ENCODE measurements at regions not wholly inside any gene's neighbourhood (a gene's known extent, or its start where the extent isn't known, plus 50 kb on each side); places are given as distances from the start of the nearest gene placed in this dataset.

GRCh38 chr3:159144472-159144871 lies 342.6 kb downstream of the MFSD1 start:
- no peak for FAIRE-seq
- Histone ChIP-seq H3K36me3 (ENCODE audit: control insufficient read depth, insufficient read depth, low read length) (no peaks in the 10 kb centered on the region), H3K9me1 (ENCODE audit: control insufficient read depth, insufficient read depth, low read length) (no peaks in the 10 kb centered on the region), H3K4me1 (replicated peaks in 1 of 2; ENCODE audit: control insufficient read depth in 2 of 2, insufficient read depth in 2 of 2, low read length in 2 of 2) (no peaks in the 10 kb centered on the region), H4K20me1 (replicated peaks; ENCODE audit: control insufficient read depth, insufficient read depth, low read length) (no peaks in the 10 kb centered on the region), H3K4me3 (no peak overlapping the region), H3K4me2 (ENCODE audit: insufficient read depth, low read length) (no peak overlapping the region), H3K27me3 (ENCODE audit: control insufficient read depth in 2 of 2, insufficient read depth in 2 of 2, low read length in 2 of 2) (no peaks in the 10 kb centered on the region), H3K9me3 (replicated peaks; ENCODE audit: control insufficient read depth, insufficient read depth, low read depth, low read length) (no peaks in the 10 kb centered on the region), H3K9ac (ENCODE audit: insufficient read depth in 1 of 2, low read depth in 2 of 2, low read length in 2 of 2) (no peak overlapping the region), H2AFZ (ENCODE audit: low read depth, low read length) (no peak overlapping the region), H3K27ac (ENCODE audit: extremely low read depth, low read depth, low read length) (no peak overlapping the region), H3K79me2 (ENCODE audit: control insufficient read depth, insufficient read depth, low read length) (no peaks in the 10 kb centered on the region)
- no TSS peak for BruUV-seq (replicated peaks)
- ChIA-PET CTCF (ENCODE audit: low intra/inter-chr PET ratio) (no interaction called here), POLR2A (no interaction called here)
- intact Hi-C loops (cut with micrococcal nuclease), result no loop called here
- WGBS (ENCODE audit: insufficient coverage, low coverage, missing lambda C conversion rate), result 3% methylated on average over 2 of the region's 2 CpGs
- ATAC-seq, result no peak
- DNase-seq (ENCODE audit: extremely low read depth in 1 of 4, low spot score in 3 of 4), result no peak
- in situ Hi-C loops (cut with MboI), result no loop called here
- TF ChIP-seq NR2C1 (IDR thresholded peaks at IDR 0.05), result no peak
- no peak for TF ChIP-seq NR2C1 (tag; IDR thresholded peaks at IDR 0.05)
- no peak for TF ChIP-seq MEF2D (tag; conservative IDR thresholded peaks at IDR 0.05; ENCODE audit: low read depth)
- no peak for TF ChIP-seq SMAD4 (CRISPR knock-in tag; conservative IDR thresholded peaks at IDR 0.05)
- TF ChIP-seq CBFA2T2 (conservative IDR thresholded peaks at IDR 0.05), result no peak
- no peak for TF ChIP-seq ETS2 (tag; IDR thresholded peaks at IDR 0.05; ENCODE audit: borderline replicate concordance, poor library complexity, severe bottlenecking)
- TF ChIP-seq LCOR (CRISPR knock-in tag; IDR thresholded peaks at IDR 0.05), result no peak
- no peak for TF ChIP-seq ZKSCAN1 (IDR thresholded peaks at IDR 0.05; ENCODE audit: low read depth, low read length)
- TF ChIP-seq ZC3H11A (IDR thresholded peaks at IDR 0.05; ENCODE audit: low read depth, low read length), result no peak
- no peak for TF ChIP-seq BRF1 (IDR thresholded peaks at IDR 0.05; ENCODE audit: borderline replicate concordance, extremely low read depth, insufficient read length)
- no peak for TF ChIP-seq WHSC1 (IDR thresholded peaks at IDR 0.05; ENCODE audit: low read length)
- no peak for TF ChIP-seq CBFB (CRISPR knock-in tag; IDR thresholded peaks at IDR 0.05)
- TF ChIP-seq HDAC3 (IDR thresholded peaks at IDR 0.05; ENCODE audit: borderline replicate concordance, partially characterized antibody), result no peak
- no peak for TF ChIP-seq CTBP1 (IDR thresholded peaks at IDR 0.05; ENCODE audit: borderline replicate concordance)
- TF ChIP-seq TEAD4 (IDR thresholded peaks at IDR 0.05; ENCODE audit: low read length), result no peak
- TF ChIP-seq TEAD4 (CRISPR knock-in tag; IDR thresholded peaks at IDR 0.05; ENCODE audit: borderline replicate concordance), result no peak
- TF ChIP-seq ATF1 (CRISPR knock-in tag; IDR thresholded peaks at IDR 0.05), result no peak
- TF ChIP-seq ATF1 (tag; IDR thresholded peaks at IDR 0.05), result no peak
- TF ChIP-seq NR2F6 (CRISPR knock-in tag; IDR thresholded peaks at IDR 0.05), result no peak
- no peak for TF ChIP-seq ZNF407 (IDR thresholded peaks at IDR 0.05; ENCODE audit: low read depth)
